GM13977 (cell line): ENCODE measurements at regions not wholly inside any gene's neighbourhood (a gene's known extent, or its start where the extent isn't known, plus 50 kb on each side); places are given as distances from the start of the nearest gene placed in this dataset.
"Not testable (repeated sequence)": the region's sequence is repeated elsewhere in the genome, so short reads cannot be mapped to it uniquely, and the experiment has no call there.

Experiments used
- DNase-seq: peaks from one replicate; pipeline ENCODE4 v3.0.0; 2012; ENCODE audit warnings: low spot score
- CTCF ChIP-seq: IDR thresholded peaks from 2 replicates; pipeline ENCODE4 v1.5.1; 2012; ENCODE audit warnings: mild to moderate bottlenecking, control low read depth; ENCODE audit not compliant: insufficient read depth; ENCODE audit errors: extremely low read depth, missing control alignments
- in situ Hi-C: fragments of 300-500 bp; cut with MboI; formaldehyde crosslinking; loops from one replicate; pipeline ENCODE4 v1.12.0; 2022; ENCODE audit warnings: low sequenced_read_pairs, low pct_unique_long_range_greater_than_20kb, mixed read lengths, inconsistent platforms; ENCODE audit not compliant: unreplicated experiment

GRCh38 chr15:84151205-84151931, 84.2 kb upstream of the GOLGA6L4 start:
- no peak for DNase-seq
- TF ChIP-seq CTCF = no peak

GRCh38 chr15:84152381-84152979, 83.1 kb upstream of the GOLGA6L4 start:
- in situ Hi-C loops, DNase-seq: not testable (repeated sequence)

More at GRCh38 chr15:84151205-84151931, 84.2 kb upstream of the GOLGA6L4 start:
- in situ Hi-C loops = no loop called here

GRCh38 chr15:84153655-84154140, 81.9 kb upstream of the GOLGA6L4 start:
- in situ Hi-C loops = not testable (repeated sequence)

GRCh38 chr15:84154314-84154713, 81.3 kb upstream of the GOLGA6L4 start:
- DNase-seq, in situ Hi-C loops: not testable (repeated sequence)

More at GRCh38 chr15:84153655-84154140, 81.9 kb upstream of the GOLGA6L4 start:
- DNase-seq = not testable (repeated sequence)

- in situ Hi-C loops, DNase-seq: not testable (repeated sequence)
These were observed 80.8 kb upstream of the GOLGA6L4 start for GRCh38 chr15:84154787-84155186.

GRCh38 chr15:84155792-84156587, 79.6 kb upstream of the GOLGA6L4 start:
- in situ Hi-C loops, DNase-seq: not testable (repeated sequence)

- in situ Hi-C loops, DNase-seq: not testable (repeated sequence)
These were observed 79.1 kb upstream of the GOLGA6L4 start for GRCh38 chr15:84156588-84156840.

- DNase-seq, in situ Hi-C loops: not testable (repeated sequence)
These were observed 78.4 kb upstream of the GOLGA6L4 start for GRCh38 chr15:84157056-84157632.

GRCh38 chr15:84157857-84158256, 77.7 kb upstream of the GOLGA6L4 start:
- DNase-seq, in situ Hi-C loops: not testable (repeated sequence)

GRCh38 chr15:84159346-84160269, 76.0 kb upstream of the GOLGA6L4 start:
- in situ Hi-C loops, DNase-seq: not testable (repeated sequence)

GRCh38 chr15:84164423-84165292, 70.9 kb upstream of the GOLGA6L4 start:
- DNase-seq, in situ Hi-C loops: not testable (repeated sequence)

GRCh38 chr15:84170029-84170428, 65.5 kb upstream of the GOLGA6L4 start:
- in situ Hi-C loops, DNase-seq: not testable (repeated sequence)

GRCh38 chr15:84173231-84173610, 62.4 kb upstream of the GOLGA6L4 start:
- in situ Hi-C loops, DNase-seq: not testable (repeated sequence)
